Adrenal gland (tissue), 5 donors: ENCODE measurements at regions not wholly inside any gene's neighbourhood (a gene's known extent, or its start where the extent isn't known, plus 50 kb on each side); places are given as distances from the start of the nearest gene placed in this dataset.

Experiments used
- POLR2A ChIP-seq, 2 donors: fragments of 450-650 bp; IDR thresholded peaks; one replicate each; pipeline ENCODE4 v1.6.1; 2017; ENCODE audit warnings: antibody characterized with exemption in 2 of 2, mild to moderate bottlenecking in 2 of 2, moderate library complexity in 1 of 2
- TF ChIP-seq, protein P1 (sequence below), 6 experiments: fragments of 450-650 bp in 4 of 6; fragments of 200-600 bp in 2 of 6; sonication (generic) in 1 of 6; IDR thresholded peaks; 1 replicate in 5 of 6; 2 replicates in 1 of 6; pipeline versions ENCODE4 v1.5.1 to v1.8.0; 2016 to 2021; ENCODE audit warnings: antibody characterized with exemption in 6 of 6, mild to moderate bottlenecking in 2 of 6, moderate library complexity in 1 of 6
- donor health status: DM: no; HTN: no; CAD: no.

DNA sequence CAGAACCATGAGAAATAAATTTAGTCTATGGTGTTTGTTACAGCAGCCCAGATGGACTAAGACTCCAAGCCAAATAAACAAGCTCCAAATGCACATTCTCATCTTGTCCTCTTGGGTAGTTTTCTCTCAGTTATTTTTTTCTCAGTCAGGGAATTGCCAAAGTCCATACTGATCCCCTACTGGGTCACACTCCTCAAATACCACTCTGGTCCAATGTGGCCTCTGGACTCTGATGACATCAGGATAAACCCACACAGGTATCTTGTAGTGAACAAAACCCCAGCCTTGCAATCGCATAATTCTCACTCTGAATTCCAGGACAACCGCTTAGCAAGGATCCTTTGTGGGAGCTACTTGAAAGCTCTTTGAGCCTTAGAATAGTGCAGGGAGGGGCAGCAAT, 248.4 kb upstream of the JUN start:
- TF ChIP-seq, protein P1, sequence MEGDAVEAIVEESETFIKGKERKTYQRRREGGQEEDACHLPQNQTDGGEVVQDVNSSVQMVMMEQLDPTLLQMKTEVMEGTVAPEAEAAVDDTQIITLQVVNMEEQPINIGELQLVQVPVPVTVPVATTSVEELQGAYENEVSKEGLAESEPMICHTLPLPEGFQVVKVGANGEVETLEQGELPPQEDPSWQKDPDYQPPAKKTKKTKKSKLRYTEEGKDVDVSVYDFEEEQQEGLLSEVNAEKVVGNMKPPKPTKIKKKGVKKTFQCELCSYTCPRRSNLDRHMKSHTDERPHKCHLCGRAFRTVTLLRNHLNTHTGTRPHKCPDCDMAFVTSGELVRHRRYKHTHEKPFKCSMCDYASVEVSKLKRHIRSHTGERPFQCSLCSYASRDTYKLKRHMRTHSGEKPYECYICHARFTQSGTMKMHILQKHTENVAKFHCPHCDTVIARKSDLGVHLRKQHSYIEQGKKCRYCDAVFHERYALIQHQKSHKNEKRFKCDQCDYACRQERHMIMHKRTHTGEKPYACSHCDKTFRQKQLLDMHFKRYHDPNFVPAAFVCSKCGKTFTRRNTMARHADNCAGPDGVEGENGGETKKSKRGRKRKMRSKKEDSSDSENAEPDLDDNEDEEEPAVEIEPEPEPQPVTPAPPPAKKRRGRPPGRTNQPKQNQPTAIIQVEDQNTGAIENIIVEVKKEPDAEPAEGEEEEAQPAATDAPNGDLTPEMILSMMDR (IDR thresholded peaks at IDR 0.05), result no peak
- no peak for TF ChIP-seq POLR2A (IDR thresholded peaks at IDR 0.05)
